GM19043 (cell line): ENCODE measurements at regions not wholly inside any gene's neighbourhood (a gene's known extent, or its start where the extent isn't known, plus 50 kb on each side); places are given as distances from the start of the nearest gene placed in this dataset.

Experiments
- ATAC-seq: cut with Tn5 transposase; IDR thresholded peaks from one replicate; pipeline ENCODE4 v1.9.1; 2021; ENCODE audit warnings: low read depth; ENCODE audit not compliant: unreplicated experiment

GRCh38 chr3:159163656-159164055, 361.8 kb downstream of the MFSD1 start:
- no peak for ATAC-seq

GRCh38 chr3:159165961-159166360, 364.1 kb downstream of the MFSD1 start:
- ATAC-seq = no peak

GRCh38 chr3:159166899-159167586, 365.2 kb downstream of the MFSD1 start:
- no peak for ATAC-seq

GRCh38 chr3:159168788-159169187, 366.9 kb downstream of the MFSD1 start:
- no peak for ATAC-seq

GRCh38 chr3:159169828-159170227, 368.0 kb downstream of the MFSD1 start:
- no peak for ATAC-seq

GRCh38 chr3:159170436-159171003, 368.7 kb downstream of the MFSD1 start:
- ATAC-seq = no peak

GRCh38 chr3:159171333-159171732, 369.5 kb downstream of the MFSD1 start:
- no peak for ATAC-seq

- ATAC-seq = no peak
Observed at GRCh38 chr3:159172473-159172872, 370.6 kb downstream of the MFSD1 start.

- no peak for ATAC-seq
Observed at GRCh38 chr3:159174715-159175692, 373.1 kb downstream of the MFSD1 start.

GRCh38 chr3:159178209-159178897, 376.5 kb downstream of the MFSD1 start:
- no peak for ATAC-seq

GRCh38 chr3:159182961-159183360, 381.1 kb downstream of the MFSD1 start:
- no peak for ATAC-seq

GRCh38 chr3:159185443-159186050, 383.7 kb downstream of the MFSD1 start:
- ATAC-seq = peak; percentile 56

- ATAC-seq = no peak
Observed at GRCh38 chr3:159186581-159186980, 384.7 kb downstream of the MFSD1 start.

GRCh38 chr3:159187232-159187631, 385.4 kb downstream of the MFSD1 start:
- ATAC-seq = no peak

- ATAC-seq = no peak
Observed at GRCh38 chr3:159187706-159188105, 385.9 kb downstream of the MFSD1 start.

GRCh38 chr3:159189994-159190669, 388.3 kb downstream of the MFSD1 start:
- no peak for ATAC-seq

GRCh38 chr3:159191447-159191846, 389.6 kb downstream of the MFSD1 start:
- ATAC-seq = no peak

- ATAC-seq = no peak
Observed at GRCh38 chr3:159196359-159196758, 394.5 kb downstream of the MFSD1 start.

GRCh38 chr3:159200176-159200575, 398.3 kb downstream of the MFSD1 start:
- ATAC-seq = no peak

- ATAC-seq = no peak
Observed at GRCh38 chr3:159208050-159208449, 406.2 kb downstream of the MFSD1 start.
